ENCODE measurements at regions not wholly inside any gene's neighbourhood (a gene's known extent, or its start where the extent isn't known, plus 50 kb on each side); places are given as distances from the start of the nearest gene placed in this dataset.
"Not testable (repeated sequence)": the region's sequence is repeated elsewhere in the genome, so short reads cannot be mapped to it uniquely, and the experiment has no call there.

DNA sequence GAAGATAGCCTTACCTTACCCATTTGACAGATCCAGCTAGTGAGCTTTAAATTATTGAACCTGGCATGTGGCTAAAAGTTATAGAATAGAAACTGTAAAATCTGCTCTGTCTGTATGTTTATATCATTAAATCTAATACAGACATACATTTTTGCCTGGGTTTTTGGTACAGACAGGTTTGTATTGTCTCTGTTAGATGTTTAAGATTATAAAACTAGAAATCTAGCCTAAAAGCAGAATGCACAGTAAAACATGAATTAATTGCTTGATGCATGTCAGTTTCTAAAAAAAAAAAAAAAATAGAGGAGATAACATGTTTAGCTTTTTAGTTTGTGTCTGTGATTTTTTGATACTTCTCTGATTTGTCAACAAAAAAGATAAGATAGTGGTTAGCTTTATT lies 477.6 kb upstream of the LRRC7 start:
- no peak for DNase-seq

DNA sequence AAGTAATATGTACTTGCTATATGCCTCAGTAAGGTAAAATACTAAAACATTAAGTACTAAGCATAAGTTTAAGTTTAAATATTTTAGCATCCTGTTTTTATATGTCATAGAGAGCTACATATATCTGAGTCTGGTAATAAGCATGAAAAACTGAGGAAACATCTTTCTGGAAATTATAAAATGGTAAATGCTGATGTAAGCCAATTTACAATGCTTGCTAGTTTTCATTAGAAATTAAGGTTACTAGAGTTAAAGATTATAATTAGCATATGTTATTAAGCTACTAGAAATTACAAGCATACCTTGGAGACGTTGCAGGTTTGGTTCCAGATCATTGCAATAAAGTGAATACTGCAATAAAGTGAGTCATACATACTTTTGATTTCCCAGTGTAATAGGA lies 477.0 kb upstream of the LRRC7 start:
- no peak for DNase-seq

DNA sequence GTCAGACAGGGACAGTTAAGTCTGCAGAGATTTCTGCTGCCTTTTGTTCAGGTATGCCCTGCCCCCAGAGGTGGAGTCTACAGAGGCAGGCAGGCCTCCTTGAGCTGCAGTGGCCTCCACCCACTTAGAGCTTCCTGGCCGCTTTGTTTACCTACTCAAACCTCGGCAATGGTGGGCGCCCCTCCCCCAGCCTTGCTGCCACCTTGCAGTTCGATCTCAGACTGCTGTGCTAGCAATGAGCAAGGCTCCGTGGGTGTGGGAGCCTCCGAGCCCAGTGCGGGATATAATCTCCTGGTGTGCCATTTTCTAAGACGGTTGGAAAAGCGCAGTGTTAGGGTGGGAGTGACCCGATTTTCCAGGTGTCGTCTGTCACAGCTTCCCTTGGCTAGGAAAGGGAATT lies 465.7 kb upstream of the LRRC7 start:
- not testable (repeated sequence) for DNase-seq

DNA sequence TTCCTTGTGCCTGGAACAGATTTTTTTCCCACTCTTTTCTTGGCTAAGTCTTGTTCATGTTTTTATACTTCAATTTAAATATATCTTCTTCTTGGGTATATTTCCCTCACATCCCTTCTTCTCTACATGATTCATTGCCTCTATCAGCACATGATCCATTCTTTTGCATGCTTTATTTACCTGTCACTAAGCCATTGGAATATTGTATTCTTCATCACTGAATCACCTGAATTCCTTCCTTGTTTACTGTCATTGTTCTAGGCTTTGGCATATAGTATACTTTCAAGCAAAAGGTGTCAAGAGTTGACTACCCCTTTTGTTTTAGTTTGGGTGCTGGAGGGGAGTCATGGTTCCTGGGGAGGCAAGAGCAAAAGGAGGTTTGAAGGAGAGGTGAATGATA lies 464.5 kb upstream of the LRRC7 start:
- no peak for DNase-seq

DNA sequence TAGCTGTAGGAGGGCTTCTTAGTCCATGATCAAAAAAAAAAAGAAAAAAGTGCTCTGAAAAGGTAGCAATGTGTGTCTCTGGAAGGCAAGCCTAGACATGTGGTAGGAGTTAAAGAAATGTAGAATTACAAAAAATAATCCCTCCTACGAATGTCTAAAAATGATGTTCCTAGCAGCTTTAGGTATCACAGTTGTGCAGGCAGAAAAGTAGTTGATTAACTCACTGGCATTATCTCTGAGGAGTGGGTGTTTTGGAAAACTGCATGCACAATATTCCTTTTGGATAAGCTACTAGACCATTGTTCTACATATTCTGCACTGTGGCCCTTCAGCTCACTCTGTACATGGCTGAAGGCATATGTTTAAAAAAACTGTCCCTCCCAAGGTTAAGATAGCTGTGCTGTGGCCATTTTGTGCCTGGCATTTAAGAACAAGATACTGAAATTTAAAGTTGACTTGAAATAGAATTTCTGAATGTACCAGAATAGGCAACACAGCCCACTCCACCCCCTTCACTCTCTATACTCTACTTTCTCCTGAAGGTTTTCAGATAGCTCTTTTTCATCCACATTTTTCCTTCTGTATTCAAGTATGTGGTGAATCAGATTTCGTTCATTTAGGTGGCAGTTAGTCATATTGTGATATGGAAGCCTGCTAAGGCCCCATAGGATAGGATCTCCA lies 463.9 kb upstream of the LRRC7 start:
- DNase-seq = no peak

DNA sequence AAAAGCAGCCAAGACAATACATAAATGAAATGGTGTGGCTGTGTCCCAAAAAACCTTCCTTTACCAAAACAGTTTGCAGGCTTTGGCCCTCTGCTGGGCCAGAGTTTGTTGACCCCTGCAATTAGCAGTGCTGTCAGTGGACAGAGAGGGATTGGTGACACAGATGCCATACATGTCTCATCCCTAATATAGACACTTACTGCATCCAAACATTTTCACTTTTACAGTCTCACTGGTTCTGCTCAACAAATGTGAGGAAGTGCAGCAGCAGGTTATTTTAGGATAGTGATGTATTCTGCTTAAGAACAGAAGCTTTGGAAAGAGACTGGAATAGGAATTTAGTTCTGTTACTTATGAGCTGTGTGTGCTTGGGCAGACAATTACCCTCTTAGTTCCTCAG lies 462.8 kb upstream of the LRRC7 start:
- DNase-seq = no peak

DNA sequence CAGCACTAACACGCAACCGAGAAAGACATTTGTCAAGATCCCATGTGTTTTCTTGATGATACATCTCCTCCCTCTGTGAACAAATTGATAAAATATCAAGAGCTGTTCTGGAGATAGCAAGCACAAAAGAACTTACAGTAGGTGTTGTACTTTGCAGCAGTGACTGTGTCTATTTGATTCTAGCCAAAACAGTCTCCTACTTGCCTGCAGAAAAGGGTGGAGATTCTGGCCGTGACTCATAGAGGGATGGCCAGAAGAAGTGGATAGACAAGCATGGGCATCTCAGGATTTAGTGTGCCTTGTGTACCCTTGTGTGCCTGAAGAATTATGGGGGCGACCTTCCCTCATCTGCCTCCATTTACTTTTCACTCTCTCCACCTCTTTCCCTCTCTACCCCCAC lies 458.4 kb upstream of the LRRC7 start:
- no peak for DNase-seq

DNA sequence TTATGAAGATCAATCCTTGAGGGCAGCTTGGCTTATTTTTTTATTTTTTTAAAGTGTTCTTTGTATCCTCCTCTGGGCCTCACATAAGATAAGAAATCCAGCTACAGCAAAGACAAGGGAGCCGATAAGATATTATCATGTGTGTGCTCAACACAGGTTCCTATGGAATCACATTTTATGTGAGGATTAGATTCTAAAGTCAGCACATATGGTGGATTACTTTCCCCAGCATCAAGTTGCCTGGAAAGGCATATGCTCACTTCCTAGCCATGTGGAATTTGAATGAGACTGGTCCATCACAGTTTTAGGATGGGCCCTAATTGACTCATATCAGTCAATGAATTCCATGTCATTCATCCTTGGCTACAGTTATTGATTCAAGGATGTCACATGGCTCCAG lies 456.9 kb upstream of the LRRC7 start:
- DNase-seq = no peak

DNA sequence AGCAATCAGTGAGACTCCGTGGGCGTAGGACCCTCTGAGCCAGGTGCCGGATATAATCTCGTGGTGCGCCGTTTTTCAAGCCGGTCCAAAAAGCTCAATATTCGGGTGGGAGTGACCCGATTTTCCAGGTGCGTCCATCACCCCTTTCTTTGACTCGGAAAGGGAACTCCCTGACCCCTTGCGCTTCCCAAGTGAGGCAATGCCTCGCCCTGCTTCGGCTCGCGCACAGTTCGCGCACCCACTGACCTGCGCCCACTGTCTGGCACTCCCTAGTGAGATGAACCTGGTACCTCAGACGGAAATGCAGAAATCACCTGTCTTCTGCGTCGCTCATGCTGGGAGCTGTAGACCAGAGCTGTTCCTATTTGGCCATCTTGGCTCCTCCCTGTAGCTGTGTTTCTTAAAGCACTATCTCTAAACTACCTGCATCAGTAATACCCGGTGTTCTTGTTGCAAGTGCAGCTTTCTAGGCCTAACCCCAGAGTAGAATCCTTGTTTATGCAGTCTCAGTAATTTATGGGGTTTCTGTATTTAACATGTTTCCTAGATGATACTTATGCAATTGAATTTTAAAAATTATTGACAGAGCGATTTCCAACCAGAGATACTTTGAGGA lies 447.5 kb upstream of the LRRC7 start:
- not testable (repeated sequence) for DNase-seq

DNA sequence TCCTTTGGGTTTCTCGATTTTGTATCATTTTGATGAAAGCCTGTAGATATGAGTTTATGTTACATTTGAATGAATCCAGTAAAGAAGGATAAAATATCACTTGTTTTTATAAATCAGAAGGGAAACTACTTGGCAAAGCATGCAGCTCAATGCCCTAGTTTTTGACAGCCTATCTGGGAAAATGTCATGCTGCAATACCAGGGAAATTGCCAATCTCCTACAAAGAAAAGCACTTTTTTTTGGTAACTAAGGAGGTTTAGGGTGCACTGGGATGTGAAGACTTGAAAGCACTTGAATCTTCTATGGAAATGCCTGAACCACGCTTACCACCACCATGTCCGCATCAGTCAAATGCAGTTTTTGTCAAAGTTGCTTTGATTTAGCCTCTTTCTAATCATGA lies 446.9 kb upstream of the LRRC7 start:
- DNase-seq = no peak

DNA sequence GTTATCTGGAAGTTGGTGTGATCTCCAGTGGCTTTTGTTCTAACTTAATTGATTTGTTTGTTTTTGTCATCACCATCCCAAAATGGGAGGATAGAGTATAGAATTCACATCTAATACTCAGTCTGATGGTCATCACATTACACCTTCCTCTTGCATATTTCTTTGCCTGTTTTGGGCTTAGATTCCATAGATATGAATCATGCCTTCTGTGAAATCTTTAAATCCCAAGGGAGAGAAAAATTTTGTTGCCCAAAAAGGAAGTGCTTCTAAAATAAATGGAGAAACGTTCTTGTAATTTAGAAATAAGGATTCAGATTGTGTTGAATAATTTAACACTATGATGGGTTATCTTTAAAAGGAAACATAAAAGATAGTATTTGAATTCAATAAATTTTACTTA lies 446.0 kb upstream of the LRRC7 start:
- DNase-seq = no peak

DNA sequence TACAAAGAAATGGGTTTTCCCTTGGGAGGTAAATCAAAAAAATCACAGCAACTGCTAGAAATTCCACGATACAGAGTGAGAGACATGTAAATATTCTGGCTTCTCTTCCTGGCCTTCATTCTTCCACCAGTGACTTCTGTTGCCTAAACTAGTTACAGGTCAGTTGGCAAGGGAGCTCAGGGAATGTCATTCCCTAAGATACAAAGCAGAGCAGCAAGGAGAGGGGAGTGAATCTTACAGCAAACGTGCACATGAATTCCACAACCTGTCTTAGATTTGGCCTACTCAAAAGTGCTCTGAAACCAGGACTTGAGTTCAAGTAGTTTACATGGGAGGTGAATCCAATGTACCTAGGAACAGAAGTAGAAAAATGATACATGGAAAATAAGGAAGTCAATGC lies 445.3 kb upstream of the LRRC7 start:
- DNase-seq = no peak

DNA sequence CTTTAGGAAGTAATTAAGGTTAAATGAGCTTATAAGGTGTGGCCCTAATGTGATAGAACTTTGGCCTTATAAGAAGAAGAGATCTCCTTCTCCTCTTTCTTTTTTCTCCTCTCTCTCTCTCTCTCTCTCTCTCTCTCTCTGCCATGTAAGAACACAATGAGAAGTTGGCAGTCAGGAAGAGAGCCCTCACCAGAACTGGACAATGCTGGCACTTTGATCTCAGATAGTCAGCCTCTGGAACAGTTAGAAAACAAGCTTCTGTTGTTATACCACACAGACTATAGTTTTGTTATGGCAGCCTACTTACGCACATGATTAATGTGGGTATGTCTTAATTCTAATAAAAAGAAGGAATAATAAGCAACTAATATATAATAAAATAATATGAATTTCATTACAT lies 444.2 kb upstream of the LRRC7 start:
- no peak for DNase-seq

DNA sequence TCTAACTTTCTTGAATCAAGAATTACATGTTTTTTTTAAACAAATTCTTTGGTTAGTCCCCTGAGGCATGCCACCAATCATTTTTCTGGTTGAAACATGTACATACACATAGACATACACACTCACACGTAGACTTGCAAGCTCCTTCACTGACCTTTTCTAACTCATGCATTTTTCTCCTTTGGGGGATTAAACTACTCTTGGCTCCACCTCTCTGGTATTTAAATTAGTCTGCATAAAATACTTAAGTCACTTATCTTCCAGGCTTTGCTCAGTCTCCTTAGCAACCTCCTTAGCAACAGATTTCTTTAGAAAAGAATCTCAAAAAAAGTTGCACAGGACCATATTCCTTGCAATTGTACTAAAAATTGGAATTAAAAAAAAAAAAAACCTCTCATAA lies 440.9 kb upstream of the LRRC7 start:
- DNase-seq = no peak

DNA sequence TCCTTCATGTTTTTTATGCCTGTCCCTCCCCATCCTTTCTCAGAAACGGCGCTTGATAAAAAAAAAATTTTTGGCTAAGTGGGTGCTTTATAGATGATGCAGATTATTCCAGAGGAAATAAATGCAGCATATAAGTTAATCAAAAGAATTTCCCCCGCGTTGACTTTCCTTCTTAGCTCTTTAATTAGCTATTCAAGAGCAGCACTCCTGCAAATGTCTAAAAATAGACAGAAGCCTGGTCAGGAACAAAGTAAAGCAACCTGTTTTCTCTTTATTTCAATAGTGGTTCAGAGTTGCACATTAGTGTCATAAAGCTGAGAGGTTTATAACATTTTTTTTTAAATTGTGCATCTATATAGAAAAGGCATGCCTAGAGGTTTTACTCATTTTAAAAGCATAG lies 439.5 kb upstream of the LRRC7 start:
- no peak for DNase-seq

DNA sequence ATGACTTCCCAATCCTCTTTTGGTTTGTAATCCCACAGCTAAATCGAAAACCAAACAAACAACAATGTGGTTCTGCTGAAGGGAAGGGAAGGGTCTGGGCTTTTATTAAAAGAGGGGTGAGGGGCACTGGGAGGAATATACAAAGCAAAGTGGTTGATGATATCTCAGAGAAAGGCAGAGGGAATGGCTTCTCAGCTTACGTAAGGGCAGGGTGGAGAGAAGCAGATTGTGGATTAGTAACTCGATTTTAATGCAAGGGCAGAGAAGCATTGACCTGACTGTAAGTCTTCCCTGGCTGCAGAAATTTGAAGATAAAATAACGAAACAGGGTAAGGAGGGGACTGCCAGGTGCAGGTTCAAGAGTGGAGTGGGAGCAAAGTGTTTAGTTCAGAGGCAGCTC lies 438.2 kb upstream of the LRRC7 start:
- DNase-seq = no peak

DNA sequence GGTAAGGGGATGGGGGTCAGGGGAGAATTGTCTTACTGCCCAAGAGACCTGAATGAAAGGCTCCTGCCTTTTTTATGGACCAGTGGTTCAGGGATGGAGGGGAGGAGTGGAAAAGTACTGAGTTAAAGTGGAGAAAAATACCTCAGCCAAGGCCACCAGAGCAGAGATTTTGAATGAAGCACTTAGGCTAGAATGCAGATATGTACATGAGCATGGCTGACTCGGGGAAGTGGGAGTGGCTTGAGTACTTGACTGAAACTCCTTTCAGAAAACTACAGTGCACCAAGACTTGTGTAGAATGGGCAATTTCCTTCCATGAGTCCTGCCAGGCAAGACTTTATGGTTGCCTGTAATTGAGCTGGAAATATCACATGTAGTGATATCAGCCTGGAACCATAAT lies 429.6 kb upstream of the LRRC7 start:
- DNase-seq = no peak

DNA sequence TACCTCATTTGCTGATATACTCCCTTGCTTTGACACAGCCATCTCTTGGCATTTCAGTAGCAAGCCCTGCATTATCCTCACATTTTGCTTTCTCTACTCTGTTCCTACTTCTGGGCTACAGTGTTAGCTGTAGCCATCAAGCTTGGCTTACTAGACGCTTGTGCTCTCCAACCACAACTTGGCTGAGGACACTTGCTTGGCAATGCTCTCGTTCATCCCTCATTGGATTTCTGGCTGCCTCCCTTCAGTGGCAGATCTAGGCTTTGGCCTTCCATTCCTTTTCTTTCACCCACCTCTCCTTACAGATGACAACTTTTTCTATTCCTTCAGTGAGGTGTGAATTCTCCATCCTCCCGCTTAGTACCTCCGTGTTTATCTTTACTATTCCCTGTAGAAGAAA lies 428.7 kb upstream of the LRRC7 start:
- no peak for DNase-seq

DNA sequence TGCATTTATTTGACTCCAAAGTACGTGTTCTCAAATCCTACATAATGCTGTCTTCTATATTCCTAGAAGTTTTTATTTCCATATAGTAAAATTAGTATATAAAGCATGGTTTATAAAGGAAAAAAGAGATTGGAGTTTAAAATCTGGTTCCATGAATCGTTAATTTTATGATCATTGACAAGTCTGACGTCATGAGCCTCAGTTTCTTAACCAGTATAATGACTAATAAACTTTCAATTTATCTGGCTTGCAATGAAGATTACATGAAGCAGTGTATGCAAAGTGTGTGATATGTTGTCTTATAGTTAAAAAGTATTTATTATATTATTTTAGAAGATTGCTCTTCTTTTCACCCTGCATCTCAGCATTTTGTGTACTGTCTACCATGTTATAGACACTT lies 421.4 kb upstream of the LRRC7 start:
- DNase-seq = no peak

DNA sequence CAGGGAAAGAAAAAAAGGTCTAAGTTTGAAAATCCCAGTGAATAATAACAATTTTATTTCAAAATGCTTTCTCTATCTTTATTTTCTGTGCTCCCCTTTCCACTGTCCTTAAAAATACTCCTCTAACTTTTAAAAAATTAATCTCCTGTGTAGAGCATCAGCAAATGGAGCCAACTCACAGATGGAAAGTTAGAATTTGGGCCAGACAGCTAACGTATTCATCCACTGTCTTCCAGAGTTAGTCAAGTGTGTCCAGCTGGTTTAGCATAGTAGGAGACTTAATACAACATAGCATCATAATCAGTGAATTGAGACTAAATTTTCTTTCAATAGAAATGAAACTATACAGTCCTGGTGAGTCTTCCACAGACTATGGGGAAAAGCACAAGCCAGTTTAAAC lies 419.0 kb upstream of the LRRC7 start:
- DNase-seq = no peak

DNA sequence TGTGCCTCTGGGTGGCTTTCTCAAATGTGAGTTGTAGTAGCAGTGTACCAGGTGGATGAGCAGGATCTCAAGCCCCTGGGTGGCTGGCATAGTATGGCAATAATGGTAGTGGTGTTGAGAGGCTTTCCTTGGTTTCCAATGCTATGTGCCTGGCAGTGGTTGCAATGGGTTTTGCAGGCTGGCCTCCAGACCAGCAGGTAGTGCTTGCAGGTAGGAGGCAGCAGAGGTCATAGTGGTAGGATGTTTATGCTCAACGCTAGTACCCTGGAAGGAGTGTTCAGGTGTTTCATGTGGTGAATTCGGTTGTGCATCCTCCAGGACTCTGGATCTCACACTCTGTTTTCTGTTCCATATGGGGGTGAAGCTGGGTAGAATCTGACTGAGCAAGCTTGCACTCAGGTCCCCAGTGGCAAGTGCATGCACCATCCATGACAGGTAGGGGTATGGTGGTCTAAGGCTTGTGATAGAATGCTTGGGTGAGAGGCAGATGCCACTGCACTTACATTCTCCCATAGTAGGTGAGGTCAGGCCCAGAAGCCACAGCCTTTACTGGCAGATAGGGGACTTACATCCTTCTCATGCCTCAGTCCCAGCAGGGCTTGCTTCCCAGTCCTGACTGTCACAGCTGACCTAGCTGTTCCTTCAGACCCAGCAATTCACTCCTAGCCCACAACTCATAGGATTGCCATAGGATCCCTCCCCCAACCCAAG lies 410.5 kb upstream of the LRRC7 start:
- DNase-seq = no peak

DNA sequence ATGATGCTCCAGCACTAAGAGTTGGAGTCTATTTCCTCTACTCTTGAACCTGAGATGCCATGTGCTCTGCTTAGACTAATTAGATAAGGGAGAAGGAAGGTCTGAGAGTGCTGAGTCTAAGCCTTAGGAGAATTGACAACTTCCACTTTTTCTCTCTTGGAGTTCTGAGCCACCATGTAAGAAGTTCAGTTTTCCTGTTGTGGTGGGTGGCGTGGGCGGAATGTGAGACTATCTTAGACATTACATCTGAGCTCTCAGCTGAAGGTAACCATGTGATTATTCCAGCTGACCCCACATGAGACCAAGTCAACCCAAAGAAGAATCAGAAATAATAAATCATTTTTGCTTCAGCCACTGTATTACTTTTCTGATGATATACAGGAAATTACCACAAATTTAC lies 404.5 kb upstream of the LRRC7 start:
- no peak for DNase-seq

DNA sequence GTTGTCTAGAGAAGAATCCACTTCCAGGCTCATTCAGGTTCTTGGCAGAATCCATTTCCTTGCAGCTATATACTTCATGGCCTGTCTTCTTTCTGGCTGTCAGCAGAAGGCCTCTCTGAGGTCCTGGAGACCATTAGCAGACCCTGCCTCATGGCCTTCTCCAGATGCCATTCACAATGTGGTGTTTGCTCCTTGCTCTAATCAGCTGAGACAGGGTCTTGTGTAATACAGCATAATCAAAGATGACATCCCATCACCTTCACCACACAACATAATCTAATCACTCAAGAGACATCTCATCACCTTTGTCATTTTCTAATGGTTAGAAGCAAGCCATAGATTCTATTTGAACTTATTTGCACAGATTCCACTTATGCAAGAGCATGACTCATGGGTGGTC lies 403.9 kb upstream of the LRRC7 start:
- DNase-seq = no peak

DNA sequence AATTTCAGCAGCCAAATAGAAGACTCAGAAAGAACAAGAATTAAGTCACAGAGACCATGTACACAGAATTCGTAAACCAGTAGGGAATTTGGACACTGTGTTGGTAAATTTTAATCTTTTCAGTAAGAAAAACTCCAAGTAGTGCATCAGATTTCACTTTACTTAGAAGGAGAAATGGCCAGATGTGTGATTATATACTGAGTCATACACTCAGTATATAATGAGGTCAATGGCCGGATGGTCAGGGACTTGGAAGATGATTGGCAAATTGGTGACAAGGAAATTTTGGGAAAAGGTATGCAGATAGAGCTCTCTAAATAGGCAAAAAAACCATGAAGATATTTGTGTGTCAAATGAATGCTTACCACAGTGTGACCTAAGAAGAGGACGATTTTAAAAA lies 399.8 kb upstream of the LRRC7 start:
- no peak for DNase-seq

DNA sequence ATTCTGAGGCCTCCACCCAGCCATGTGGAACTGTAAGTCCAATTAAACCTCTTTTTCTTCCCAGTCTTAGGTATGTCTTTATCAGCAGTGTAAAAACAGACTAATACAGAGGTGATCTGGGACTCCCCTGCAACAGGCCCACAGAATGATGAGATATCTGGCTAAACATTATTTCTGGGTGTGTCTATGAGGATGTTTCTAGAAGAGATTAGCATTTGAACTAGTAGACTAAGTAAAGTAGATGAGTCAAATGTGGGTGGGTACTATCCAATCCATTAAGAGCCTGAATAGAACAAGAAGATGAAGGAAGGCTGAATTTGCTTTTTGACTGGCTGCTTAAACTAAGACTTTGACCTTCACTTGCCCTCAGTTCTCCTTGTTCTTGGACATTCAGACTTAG lies 396.5 kb upstream of the LRRC7 start:
- DNase-seq = no peak

Data from NCI-H1417 treated with DMSO at 0.1 percent for 48 hours (cell line).